ENCODE measurements at regions not wholly inside any gene's neighbourhood (a gene's known extent, or its start where the extent isn't known, plus 50 kb on each side); places are given as distances from the start of the nearest gene placed in this dataset.

GRCh38 chr1:58430421-58431275 is 115.9 kb downstream of the OMA1 start:
- no peak for DNase-seq (ENCODE audit: low read depth)

- no peak for DNase-seq (ENCODE audit: low read depth)
Observed at GRCh38 chr1:58426918-58427317, 119.6 kb downstream of the OMA1 start.

- DNase-seq (ENCODE audit: low read depth) = no peak
Observed at GRCh38 chr1:58422436-58422835, 124.1 kb downstream of the OMA1 start.

- no peak for DNase-seq (ENCODE audit: low read depth)
Observed at GRCh38 chr1:58418283-58419228, 128.0 kb downstream of the OMA1 start.

GRCh38 chr1:58412071-58412580 is 134.4 kb downstream of the OMA1 start:
- no peak for DNase-seq (ENCODE audit: low read depth)

DNA sequence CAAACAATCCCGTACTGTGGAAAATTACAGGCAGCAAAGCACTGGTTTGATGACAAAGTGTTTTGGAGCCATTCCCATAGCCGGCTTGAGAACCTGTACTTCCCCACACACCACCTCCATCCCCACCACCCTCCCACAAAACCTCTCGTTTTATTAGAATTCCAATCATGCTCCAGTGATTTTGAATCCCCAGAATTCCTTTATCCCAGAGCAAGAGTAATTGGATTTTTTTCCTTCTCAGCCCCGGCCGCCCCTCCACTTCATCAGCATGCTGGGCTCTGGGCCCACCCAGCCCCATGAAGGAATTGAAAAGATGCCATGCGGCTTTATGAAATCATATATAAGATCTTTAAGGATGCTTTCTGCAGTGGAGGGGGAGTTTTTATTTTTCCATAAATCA is 136.6 kb downstream of the OMA1 start:
- DNase-seq (ENCODE audit: low read depth) = no peak

DNA sequence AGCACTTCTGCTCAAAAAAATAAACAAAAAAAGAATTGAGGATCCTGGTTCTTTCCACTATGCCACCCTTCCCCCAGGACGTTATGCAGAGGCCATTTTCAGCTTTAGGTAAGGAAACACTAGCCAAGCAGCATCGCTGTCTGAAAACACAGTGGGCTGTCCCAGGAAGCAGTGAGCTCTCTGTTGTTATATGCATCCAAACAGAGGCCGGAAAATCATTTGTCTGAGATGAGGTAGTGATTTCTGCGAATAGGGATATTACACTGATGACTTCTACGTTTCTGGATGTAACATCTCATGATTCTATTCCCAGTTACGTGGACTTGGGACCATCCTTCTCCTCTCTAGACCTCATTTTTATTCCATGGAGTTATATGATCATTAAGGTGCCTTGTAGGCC is 137.2 kb downstream of the OMA1 start:
- DNase-seq (ENCODE audit: low read depth) = no peak

DNA sequence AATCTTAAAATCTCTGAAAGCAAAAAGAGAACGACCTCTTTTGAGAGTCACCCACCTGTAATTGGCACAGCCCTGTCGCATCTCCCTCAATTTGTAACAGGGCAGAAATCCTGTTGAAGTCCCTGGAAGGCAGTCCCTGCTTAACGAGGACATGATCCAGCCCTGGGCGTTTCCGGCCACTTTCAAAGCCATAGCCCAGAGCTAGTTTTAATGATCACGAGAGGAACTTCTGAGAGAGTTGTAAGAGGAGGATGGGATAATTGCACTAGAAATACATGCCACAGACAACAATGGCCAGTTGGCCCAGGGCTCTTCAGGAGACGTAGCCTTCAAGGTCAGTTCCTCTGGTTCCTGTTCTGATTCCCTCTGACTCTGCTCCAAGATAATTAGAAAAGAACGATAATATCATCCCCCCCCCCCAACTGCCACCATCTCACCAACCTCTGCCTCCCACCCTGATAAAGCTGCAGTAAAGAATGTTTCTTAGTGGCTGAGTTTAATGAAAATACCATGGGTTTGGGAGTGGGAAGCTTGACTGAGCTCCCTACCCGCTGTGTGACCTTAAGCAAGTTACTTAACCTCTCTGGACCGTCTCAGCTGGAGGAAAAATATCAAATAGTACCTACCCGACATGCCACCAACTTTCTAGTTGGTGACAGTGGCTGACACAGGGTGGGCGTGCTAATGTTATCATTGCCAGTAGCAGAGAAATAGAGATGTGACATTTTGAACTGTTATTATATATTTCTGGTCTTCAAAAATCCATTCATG is 140.0 kb downstream of the OMA1 start:
- DNase-seq (ENCODE audit: low read depth) = no peak

DNA sequence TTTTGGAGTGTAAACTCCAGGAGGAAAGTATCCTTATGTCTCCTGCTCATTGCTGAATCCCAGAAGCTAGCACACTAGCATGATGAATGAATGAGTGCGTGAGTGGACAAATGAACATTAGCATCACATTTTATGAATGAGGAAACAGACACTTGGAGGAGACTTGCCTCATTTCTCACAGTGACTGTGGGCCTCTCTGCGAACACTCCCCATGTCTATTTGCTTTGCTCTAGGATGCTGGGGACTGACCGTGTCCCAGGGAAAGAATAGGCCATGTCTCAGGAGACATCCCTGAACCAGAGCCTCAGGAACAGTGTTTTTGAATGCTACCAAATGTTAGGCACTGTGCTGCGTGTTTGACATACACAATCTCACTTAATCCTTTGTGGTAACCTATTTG is 140.9 kb downstream of the OMA1 start:
- no peak for DNase-seq (ENCODE audit: low read depth)

- no peak for DNase-seq (ENCODE audit: low read depth)
Observed at GRCh38 chr1:58403894-58404293, 142.6 kb downstream of the OMA1 start.

GRCh38 chr1:58402444-58402843 is 144.1 kb downstream of the OMA1 start:
- no peak for DNase-seq (ENCODE audit: low read depth)

GRCh38 chr1:58401991-58402390 is 144.5 kb downstream of the OMA1 start:
- no peak for DNase-seq (ENCODE audit: low read depth)

DNA sequence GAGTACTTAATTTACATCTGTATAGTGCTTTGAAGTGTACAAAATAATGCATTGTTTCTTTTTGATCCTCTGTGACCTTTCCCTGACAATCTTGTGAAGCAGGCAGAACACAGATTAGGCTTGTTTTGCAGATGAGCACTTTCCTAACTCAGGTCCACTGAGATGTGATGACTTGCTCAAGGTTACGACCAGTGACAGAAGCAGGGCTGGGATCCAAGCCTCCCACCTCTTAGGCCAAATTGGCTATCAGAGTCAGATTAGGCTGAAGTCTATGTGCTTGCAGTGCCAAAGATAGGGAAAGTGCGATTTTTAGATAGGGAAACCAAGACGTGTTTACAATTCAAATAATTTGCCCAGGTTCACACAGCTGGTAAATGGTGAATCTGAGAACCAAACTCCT is 147.3 kb downstream of the OMA1 start:
- no peak for DNase-seq (ENCODE audit: low read depth)

GRCh38 chr1:58398714-58399113 is 147.8 kb downstream of the OMA1 start:
- no peak for DNase-seq (ENCODE audit: low read depth)

DNA sequence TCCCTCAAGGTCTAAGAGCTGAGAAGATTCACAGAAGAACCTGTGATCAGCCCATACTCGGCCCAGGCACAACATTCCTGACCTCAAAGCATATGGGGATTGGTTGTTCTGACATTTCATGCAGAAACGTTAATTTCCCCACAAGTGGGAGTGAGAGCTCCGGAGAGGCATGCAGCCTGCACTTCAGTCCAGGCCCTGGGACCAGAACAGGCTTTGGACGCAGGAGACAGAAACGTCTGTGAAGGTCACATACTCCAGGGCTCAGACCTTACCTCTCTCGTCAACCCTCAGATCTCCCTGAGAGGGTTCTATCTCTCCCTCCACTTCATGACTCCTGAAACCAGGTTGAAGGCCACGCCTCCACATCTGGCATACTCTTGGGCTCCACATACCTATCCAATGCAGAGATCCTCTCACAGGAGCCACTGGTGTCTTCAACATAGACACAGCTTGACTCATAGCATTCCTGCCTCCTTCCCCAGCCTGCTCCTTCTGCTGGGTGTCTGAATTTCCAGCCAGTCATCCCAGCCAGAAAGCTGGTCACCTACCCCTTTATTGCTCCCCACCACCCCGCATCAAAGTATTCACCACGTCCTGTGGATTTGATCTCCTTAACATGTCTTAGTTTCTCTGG is 149.2 kb downstream of the OMA1 start:
- no peak for DNase-seq (ENCODE audit: low read depth)

DNA sequence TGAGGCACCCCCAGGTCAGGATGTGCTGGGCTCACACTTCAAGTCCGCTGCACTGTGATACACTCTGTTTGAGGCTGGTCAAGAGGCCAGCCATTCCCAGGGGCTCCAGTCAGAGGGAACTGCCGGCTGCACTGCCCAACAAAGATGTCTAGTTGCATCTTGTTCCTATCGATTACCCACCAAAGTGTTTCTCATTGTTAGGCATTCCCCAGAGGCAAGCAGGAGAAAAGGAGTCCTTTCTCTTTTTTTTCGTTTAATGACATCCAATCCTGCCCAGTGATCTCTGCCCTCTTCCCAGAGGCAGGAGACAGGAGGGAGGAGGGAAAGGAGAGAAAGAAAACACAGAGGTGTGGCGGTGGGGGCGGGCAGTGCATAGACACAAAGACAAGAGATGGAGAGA is 150.4 kb downstream of the OMA1 start:
- no peak for DNase-seq (ENCODE audit: low read depth)

GRCh38 chr1:58395355-58395754 is 151.2 kb downstream of the OMA1 start:
- no peak for DNase-seq (ENCODE audit: low read depth)

DNA sequence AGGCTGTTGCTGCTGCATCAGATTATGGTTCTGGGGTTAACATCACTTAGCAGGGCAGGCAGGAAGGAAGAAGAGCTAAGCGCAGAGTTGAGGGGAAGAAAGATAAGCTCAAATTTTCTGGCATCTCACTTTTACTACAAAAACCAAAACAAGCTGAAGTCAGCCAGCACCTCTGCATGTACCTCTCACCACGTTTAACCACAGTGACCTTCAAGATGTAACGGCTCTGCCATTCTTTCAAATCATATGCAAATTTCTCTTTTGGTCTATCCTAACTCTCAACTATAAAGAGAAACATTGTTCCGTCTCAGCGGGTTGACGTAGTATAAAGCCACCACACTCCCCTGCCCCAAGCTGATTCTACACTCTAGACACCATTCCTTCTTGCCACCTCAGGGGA is 154.4 kb downstream of the OMA1 start:
- no peak for DNase-seq (ENCODE audit: low read depth)

GRCh38 chr1:58391514-58391913 is 155.0 kb downstream of the OMA1 start:
- DNase-seq (ENCODE audit: low read depth) = no peak

- DNase-seq (ENCODE audit: low read depth) = no peak
Observed at GRCh38 chr1:58391056-58391455, 155.5 kb downstream of the OMA1 start.

GRCh38 chr1:58390091-58390490 is 156.4 kb downstream of the OMA1 start:
- no peak for DNase-seq (ENCODE audit: low read depth)
